Upper lobe of right lung (tissue), 1 donor: ENCODE measurements at regions not wholly inside any gene's neighbourhood (a gene's known extent, or its start where the extent isn't known, plus 50 kb on each side); places are given as distances from the start of the nearest gene placed in this dataset.

Source experiments
- ATAC-seq: fragments of 200-7000 bp; cut with Tn5 transposase; one replicate; pipeline ENCODE4 v1.9.1; 2020; ENCODE audit warnings: mild to moderate bottlenecking, moderate library complexity
- DNase-seq: peaks from one replicate; pipeline ENCODE4 v3.0.0-alpha.2; 2020
- H3K27ac ChIP-seq: fragments of 200-600 bp; one replicate; pipeline ENCODE4 v1.8.0; 2022
- H3K27me3 ChIP-seq: fragments of 200-600 bp; one replicate; pipeline ENCODE4 v1.8.0; 2022; ENCODE audit warnings: mild to moderate bottlenecking
- H3K36me3 ChIP-seq: fragments of 200-600 bp; one replicate; pipeline ENCODE4 v1.8.0; 2022
- H3K4me1 ChIP-seq: fragments of 200-600 bp; one replicate; pipeline ENCODE4 v1.8.0; 2022
- H3K4me3 ChIP-seq: fragments of 200-600 bp; one replicate; pipeline ENCODE4 v1.8.0; 2022; ENCODE audit warnings: mild to moderate bottlenecking
- H3K9me3 ChIP-seq: fragments of 200-600 bp; one replicate; pipeline ENCODE4 v1.8.0; 2022
- intact Hi-C: fragments of 100-400 bp; cut with DNase I; formaldehyde crosslinking; loops from one replicate; pipeline ENCODE4 v1.11.0; 2022
- TF ChIP-seq, protein P1 (sequence below): fragments of 200-600 bp; IDR thresholded peaks from one replicate; pipeline ENCODE4 v1.8.0; 2022; ENCODE audit warnings: antibody characterized with exemption
- donor health status: DM: no; HTN: yes; CAD: no; lungs with severe emphysema.

DNA sequence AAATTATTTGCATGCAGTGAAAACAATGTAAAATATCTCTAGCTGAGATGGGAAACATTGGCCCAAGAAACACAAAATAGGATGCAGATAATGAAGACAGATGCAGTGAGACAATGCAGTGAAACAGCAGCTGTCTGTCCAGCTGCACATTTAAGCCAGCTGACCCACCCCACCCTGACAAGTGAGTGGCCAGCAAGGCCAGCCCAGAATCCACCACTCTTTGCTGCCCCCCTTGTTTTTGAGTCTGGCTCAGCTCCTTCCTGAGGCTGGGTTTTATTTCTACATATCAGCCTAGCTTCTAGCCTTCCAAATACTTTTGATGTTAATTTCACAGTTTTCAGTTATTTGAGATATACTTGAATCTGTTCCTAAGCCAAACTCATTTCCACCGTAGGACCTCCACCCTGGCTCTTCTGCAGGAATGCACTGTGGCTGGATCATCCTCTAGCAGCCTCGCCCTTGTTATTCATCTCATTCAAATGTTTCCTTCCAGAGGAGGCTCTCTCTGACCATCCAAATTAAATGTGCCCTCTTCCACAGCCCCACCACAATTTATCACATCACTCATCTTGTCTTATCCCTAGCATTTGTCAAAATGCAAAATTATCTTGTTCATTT, 154.1 kb upstream of the POU2AF2 start:
- no peak overlapping the region for H3K4me3 ChIP-seq
- no peaks in the 10 kb centered on the region for H3K9me3 ChIP-seq
- intact Hi-C loops = no loop called here
- TF ChIP-seq, protein P1, sequence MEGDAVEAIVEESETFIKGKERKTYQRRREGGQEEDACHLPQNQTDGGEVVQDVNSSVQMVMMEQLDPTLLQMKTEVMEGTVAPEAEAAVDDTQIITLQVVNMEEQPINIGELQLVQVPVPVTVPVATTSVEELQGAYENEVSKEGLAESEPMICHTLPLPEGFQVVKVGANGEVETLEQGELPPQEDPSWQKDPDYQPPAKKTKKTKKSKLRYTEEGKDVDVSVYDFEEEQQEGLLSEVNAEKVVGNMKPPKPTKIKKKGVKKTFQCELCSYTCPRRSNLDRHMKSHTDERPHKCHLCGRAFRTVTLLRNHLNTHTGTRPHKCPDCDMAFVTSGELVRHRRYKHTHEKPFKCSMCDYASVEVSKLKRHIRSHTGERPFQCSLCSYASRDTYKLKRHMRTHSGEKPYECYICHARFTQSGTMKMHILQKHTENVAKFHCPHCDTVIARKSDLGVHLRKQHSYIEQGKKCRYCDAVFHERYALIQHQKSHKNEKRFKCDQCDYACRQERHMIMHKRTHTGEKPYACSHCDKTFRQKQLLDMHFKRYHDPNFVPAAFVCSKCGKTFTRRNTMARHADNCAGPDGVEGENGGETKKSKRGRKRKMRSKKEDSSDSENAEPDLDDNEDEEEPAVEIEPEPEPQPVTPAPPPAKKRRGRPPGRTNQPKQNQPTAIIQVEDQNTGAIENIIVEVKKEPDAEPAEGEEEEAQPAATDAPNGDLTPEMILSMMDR = no peak
- DNase-seq (no peak), ATAC-seq (peak; percentile 27)
- no peaks in the 10 kb centered on the region for H3K36me3 ChIP-seq
- no peak overlapping the region for H3K27ac ChIP-seq
- H3K4me1 ChIP-seq = no peaks in the 10 kb centered on the region
- H3K27me3 ChIP-seq = no peaks in the 10 kb centered on the region

DNA sequence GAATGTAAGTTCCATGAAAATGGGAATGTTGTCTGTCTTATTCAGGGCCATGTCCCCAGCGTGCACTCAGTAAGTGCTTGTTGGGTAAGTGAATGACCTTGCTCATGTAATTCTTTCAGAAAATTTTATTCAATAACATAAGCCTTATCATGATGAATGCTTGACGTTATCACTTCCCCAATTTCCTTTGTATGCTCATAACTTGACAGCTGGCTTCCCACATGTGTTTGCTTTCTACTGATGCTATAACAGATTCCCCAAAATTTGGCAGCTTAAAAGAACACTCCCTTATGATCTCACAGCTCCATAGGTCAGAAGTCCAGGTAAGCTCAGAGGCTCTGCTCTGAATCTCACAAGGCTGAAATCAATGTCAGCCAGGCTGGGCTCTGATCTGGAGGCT, 155.8 kb upstream of the POU2AF2 start:
- H3K36me3 ChIP-seq = no peaks in the 10 kb centered on the region
- no peak for ATAC-seq
- H3K27ac ChIP-seq = no peak overlapping the region
- no peak for DNase-seq
- no peak overlapping the region for H3K4me3 ChIP-seq
- no peaks in the 10 kb centered on the region for H3K27me3 ChIP-seq
- H3K9me3 ChIP-seq = no peaks in the 10 kb centered on the region
- H3K4me1 ChIP-seq = no peaks in the 10 kb centered on the region
- intact Hi-C loops = no loop called here
- TF ChIP-seq, protein P1 = no peak

DNA sequence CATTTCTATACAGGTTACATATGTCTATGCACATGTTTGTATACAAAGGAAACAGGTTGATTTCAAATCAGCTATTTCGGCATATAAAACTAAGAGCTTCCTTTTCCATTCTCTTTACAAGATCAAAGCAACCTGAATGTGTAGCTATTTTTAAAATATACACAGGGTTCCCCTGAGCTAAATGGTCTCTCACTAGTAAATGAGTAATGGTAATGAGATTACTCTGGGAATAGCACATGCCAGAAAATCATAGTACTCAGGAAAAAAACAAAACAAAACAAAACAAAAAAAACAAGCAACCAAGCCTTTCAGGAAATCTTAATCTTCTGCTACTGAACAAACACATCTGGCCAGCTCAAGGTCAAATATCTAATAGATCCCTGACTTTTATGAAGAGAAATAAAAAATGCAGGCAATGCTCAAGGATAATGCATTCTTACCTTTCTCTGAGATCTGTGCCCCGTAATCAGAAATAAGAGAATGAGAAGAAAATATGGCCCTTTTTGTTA, 156.6 kb upstream of the POU2AF2 start:
- H3K4me3 ChIP-seq = no peak overlapping the region
- TF ChIP-seq, protein P1 = no peak

DNA sequence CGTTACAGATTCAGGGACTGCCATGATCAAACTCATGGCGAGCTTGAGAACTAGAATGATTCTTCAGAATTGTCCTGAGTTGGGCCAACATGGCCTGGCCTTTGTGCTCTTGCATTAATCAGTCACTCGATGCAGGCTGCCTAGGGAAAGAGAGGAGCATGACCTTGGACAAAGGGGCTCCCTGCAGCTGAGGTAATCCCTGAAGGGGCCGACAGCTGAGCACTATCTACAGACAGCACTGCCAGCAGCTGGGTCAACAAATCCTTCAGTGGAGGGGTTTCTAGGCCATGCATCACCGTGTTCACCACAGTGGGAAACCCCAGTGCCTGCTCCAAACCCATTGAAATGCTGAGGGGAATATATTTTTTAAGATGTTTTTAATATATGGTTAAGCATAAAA, 159.5 kb upstream of the POU2AF2 start:
- ATAC-seq = no peak
- Histone ChIP-seq H3K36me3 (no peaks in the 10 kb centered on the region), H3K27ac (no peak overlapping the region), H3K27me3 (no peaks in the 10 kb centered on the region), H3K9me3 (no peaks in the 10 kb centered on the region), H3K4me1 (no peaks in the 10 kb centered on the region), H3K4me3 (no peak overlapping the region)
- TF ChIP-seq, protein P1 = no peak
- no peak for DNase-seq
- intact Hi-C loops = no loop called here

More for the DNA sequence above, 156.6 kb upstream of the POU2AF2 start:
- intact Hi-C loops = no loop called here
- no peaks in the 10 kb centered on the region for H3K4me1 ChIP-seq
- ATAC-seq (no peak), DNase-seq (no peak)
- H3K27ac ChIP-seq = no peak overlapping the region
- H3K36me3 ChIP-seq = no peaks in the 10 kb centered on the region
- no peaks in the 10 kb centered on the region for H3K9me3 ChIP-seq
- H3K27me3 ChIP-seq = no peaks in the 10 kb centered on the region

DNA sequence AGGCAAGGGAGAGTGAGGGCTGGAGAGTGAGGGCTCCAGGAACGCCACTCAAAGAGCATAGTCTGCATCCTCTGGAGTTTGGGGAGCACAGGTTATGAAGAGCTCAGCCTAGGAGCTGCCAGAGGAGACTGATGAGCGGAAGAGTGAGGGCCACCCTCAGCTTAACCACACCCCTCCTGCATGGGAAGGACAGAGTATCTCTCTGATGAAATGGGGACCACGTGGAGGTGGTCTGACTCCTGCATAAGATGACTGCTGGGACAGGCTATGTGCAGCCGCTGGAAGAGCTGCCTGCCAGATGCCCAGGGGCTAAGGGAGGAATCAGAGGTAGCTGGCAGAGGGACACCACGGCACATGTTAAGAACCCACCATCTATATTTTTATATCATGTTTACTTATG, 162.9 kb upstream of the POU2AF2 start:
- no peak overlapping the region for H3K27ac ChIP-seq
- no peaks in the 10 kb centered on the region for H3K27me3 ChIP-seq
- H3K9me3 ChIP-seq = no peaks in the 10 kb centered on the region
- intact Hi-C loops = no loop called here
- TF ChIP-seq, protein P1 = no peak
- H3K4me1 ChIP-seq = no peaks in the 10 kb centered on the region
- no peak overlapping the region for H3K4me3 ChIP-seq
- H3K36me3 ChIP-seq = no peaks in the 10 kb centered on the region
- DNase-seq (no peak), ATAC-seq (no peak)
